GM12864 (cell line): ENCODE measurements at regions not wholly inside any gene's neighbourhood (a gene's known extent, or its start where the extent isn't known, plus 50 kb on each side); places are given as distances from the start of the nearest gene placed in this dataset.

Experiments
- DNase-seq: peaks from one replicate; pipeline ENCODE4 v3.0.0-alpha.2; 2011; ENCODE audit warnings: low read depth
- H3K4me3 ChIP-seq: 2 replicates; pipeline ENCODE4 v1.5.1; 2011; ENCODE audit warnings: mild to moderate bottlenecking, low read depth, low read length, control low read depth
- CTCF ChIP-seq: IDR thresholded peaks from 2 replicates; pipeline ENCODE4 v1.5.1; 2011; ENCODE audit warnings: low read depth, mild to moderate bottlenecking, moderate library complexity, low read length, control low read depth, inconsistent platforms; ENCODE audit errors: missing control alignments

GRCh38 chr5:3784854-3785253 lies 189.2 kb downstream of the IRX1 start:
- DNase-seq, result no peak
- H3K4me3 ChIP-seq, result no peak overlapping the region
- TF ChIP-seq CTCF, result no peak

GRCh38 chr5:3786165-3786564 lies 190.5 kb downstream of the IRX1 start:
- H3K4me3 ChIP-seq, result no peak overlapping the region
- no peak for DNase-seq
- no peak for TF ChIP-seq CTCF

- no peak overlapping the region for H3K4me3 ChIP-seq
- no peak for DNase-seq
- no peak for TF ChIP-seq CTCF
Measured at GRCh38 chr5:3786891-3787430, 191.3 kb downstream of the IRX1 start.

GRCh38 chr5:3787604-3788003 lies 192.0 kb downstream of the IRX1 start:
- no peak for DNase-seq
- H3K4me3 ChIP-seq, result no peak overlapping the region
- TF ChIP-seq CTCF, result no peak

- TF ChIP-seq CTCF, result no peak
- no peak overlapping the region for H3K4me3 ChIP-seq
- DNase-seq, result no peak
Measured at GRCh38 chr5:3789519-3790193, 194.0 kb downstream of the IRX1 start.

GRCh38 chr5:3793162-3793561 lies 197.5 kb downstream of the IRX1 start:
- no peak for DNase-seq
- TF ChIP-seq CTCF, result no peak
- H3K4me3 ChIP-seq, result no peak overlapping the region

GRCh38 chr5:3794611-3795010 lies 199.0 kb downstream of the IRX1 start:
- no peak for DNase-seq
- H3K4me3 ChIP-seq, result no peak overlapping the region
- TF ChIP-seq CTCF, result no peak
